ENCODE measurements at regions not wholly inside any gene's neighbourhood (a gene's known extent, or its start where the extent isn't known, plus 50 kb on each side); places are given as distances from the start of the nearest gene placed in this dataset.

DNA sequence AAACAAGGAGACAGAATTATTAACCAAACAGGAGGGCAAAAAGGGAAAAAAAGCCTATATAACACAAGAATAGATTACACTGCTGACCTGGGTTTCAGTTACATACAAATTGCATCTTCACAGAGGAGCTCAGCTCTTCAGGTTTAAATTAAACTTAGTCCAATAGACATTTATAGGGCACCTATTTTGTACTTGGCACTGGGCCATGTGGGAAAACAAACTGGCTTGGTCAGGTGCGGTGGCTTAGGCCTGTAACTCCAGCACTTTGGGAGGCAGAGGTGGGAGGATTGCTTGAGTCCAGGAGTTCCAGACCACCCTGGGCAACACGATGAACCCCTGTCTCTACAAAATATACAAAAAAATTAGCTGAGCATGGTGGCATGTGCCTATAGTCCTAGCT, 62.3 kb upstream of the CCDC6 start:
- TF ChIP-seq, protein P1, sequence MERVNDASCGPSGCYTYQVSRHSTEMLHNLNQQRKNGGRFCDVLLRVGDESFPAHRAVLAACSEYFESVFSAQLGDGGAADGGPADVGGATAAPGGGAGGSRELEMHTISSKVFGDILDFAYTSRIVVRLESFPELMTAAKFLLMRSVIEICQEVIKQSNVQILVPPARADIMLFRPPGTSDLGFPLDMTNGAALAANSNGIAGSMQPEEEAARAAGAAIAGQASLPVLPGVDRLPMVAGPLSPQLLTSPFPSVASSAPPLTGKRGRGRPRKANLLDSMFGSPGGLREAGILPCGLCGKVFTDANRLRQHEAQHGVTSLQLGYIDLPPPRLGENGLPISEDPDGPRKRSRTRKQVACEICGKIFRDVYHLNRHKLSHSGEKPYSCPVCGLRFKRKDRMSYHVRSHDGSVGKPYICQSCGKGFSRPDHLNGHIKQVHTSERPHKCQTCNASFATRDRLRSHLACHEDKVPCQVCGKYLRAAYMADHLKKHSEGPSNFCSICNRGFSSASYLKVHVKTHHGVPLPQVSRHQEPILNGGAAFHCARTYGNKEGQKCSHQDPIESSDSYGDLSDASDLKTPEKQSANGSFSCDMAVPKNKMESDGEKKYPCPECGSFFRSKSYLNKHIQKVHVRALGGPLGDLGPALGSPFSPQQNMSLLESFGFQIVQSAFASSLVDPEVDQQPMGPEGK (CRISPR knock-in tag; IDR thresholded peaks at IDR 0.05; ENCODE audit: borderline replicate concordance) = no peak
- TF ChIP-seq ISL1 (CRISPR knock-in tag; IDR thresholded peaks at IDR 0.05) (no peak), ARNTL (CRISPR knock-in tag; IDR thresholded peaks at IDR 0.05; ENCODE audit: borderline replicate concordance, low read depth) (no peak), ZFP30 (CRISPR knock-in tag; IDR thresholded peaks at IDR 0.05) (no peak), RARB (CRISPR knock-in tag; IDR thresholded peaks at IDR 0.05) (no peak), ZFP3 (CRISPR knock-in tag; IDR thresholded peaks at IDR 0.05) (no peak), ZC3H10 (CRISPR knock-in tag; IDR thresholded peaks at IDR 0.05) (no peak), ESRRG (CRISPR knock-in tag; IDR thresholded peaks at IDR 0.05) (no peak), CSDC2 (CRISPR knock-in tag; IDR thresholded peaks at IDR 0.05) (no peak), PPARA (CRISPR knock-in tag; IDR thresholded peaks at IDR 0.05; ENCODE audit: borderline replicate concordance) (no peak)
- TF ChIP-seq, protein P2, sequence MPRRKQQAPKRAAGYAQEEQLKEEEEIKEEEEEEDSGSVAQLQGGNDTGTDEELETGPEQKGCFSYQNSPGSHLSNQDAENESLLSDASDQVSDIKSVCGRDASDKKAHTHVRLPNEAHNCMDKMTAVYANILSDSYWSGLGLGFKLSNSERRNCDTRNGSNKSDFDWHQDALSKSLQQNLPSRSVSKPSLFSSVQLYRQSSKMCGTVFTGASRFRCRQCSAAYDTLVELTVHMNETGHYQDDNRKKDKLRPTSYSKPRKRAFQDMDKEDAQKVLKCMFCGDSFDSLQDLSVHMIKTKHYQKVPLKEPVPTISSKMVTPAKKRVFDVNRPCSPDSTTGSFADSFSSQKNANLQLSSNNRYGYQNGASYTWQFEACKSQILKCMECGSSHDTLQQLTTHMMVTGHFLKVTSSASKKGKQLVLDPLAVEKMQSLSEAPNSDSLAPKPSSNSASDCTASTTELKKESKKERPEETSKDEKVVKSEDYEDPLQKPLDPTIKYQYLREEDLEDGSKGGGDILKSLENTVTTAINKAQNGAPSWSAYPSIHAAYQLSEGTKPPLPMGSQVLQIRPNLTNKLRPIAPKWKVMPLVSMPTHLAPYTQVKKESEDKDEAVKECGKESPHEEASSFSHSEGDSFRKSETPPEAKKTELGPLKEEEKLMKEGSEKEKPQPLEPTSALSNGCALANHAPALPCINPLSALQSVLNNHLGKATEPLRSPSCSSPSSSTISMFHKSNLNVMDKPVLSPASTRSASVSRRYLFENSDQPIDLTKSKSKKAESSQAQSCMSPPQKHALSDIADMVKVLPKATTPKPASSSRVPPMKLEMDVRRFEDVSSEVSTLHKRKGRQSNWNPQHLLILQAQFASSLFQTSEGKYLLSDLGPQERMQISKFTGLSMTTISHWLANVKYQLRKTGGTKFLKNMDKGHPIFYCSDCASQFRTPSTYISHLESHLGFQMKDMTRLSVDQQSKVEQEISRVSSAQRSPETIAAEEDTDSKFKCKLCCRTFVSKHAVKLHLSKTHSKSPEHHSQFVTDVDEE (CRISPR knock-in tag; IDR thresholded peaks at IDR 0.05) = no peak
- TF ChIP-seq, protein P3, sequence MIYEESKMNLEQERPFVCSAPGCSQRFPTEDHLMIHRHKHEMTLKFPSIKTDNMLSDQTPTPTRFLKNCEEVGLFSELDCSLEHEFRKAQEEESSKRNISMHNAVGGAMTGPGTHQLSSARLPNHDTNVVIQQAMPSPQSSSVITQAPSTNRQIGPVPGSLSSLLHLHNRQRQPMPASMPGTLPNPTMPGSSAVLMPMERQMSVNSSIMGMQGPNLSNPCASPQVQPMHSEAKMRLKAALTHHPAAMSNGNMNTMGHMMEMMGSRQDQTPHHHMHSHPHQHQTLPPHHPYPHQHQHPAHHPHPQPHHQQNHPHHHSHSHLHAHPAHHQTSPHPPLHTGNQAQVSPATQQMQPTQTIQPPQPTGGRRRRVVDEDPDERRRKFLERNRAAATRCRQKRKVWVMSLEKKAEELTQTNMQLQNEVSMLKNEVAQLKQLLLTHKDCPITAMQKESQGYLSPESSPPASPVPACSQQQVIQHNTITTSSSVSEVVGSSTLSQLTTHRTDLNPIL (CRISPR knock-in tag; IDR thresholded peaks at IDR 0.05; ENCODE audit: low read depth) = no peak

All from SK-N-SH treated with all-trans-retinoic acid at 6 μM for 48 hours (cell line).